ENCODE measurements at regions not wholly inside any gene's neighbourhood (a gene's known extent, or its start where the extent isn't known, plus 50 kb on each side); places are given as distances from the start of the nearest gene placed in this dataset.

- ATAC-seq (no peak), DNase-seq (ENCODE audit: low read depth, low spot score) (no peak)
- POLR2A ChIA-PET: no interaction called here
Measured at GRCh38 chr9:29160763-29161353, 1587.6 kb upstream of the C9orf72 start.

GRCh38 chr9:29174136-29174535 lies 1600.9 kb upstream of the C9orf72 start:
- intact Hi-C loops (cut with micrococcal nuclease; ENCODE audit: unreplicated experiment) (no loop called here), in situ Hi-C loops (cut with HindIII; ENCODE audit: low pct_unique_long_range_greater_than_20kb, low sequenced_read_pairs) (no loop called here)
- no peak for ATAC-seq
- H3K4me3 ChIP-seq (ENCODE audit: low read depth in 2 of 2, low read length in 2 of 2): no peak overlapping the region
- no peaks in the 10 kb centered on the region for H3K4me1 ChIP-seq (ENCODE audit: control insufficient read depth, insufficient read depth, low read length)
- H3K27ac ChIP-seq (ENCODE audit: low read length): no peak overlapping the region
- no peaks in the 10 kb centered on the region for H3K36me3 ChIP-seq (ENCODE audit: control insufficient read depth, insufficient read depth, low read length)
- H3K27me3 ChIP-seq (ENCODE audit: control insufficient read depth, insufficient read depth, low read length): no peaks in the 10 kb centered on the region
- ChIA-PET POLR2A (no interaction called here), CTCF (no interaction called here)
- no peak for DNase-seq (ENCODE audit: low read depth, low spot score)
- no TSS peak for BruUV-seq (replicated peaks)
- H3K9me3 ChIP-seq (ENCODE audit: control insufficient read depth, insufficient read depth, low read depth, low read length): no peaks in the 10 kb centered on the region
- TF ChIP-seq POLR2AphosphoS5 (IDR thresholded peaks at IDR 0.05; ENCODE audit: low read depth, low read length) (no peak), SIN3A (IDR thresholded peaks at IDR 0.05; ENCODE audit: borderline replicate concordance, insufficient read depth, low read depth, low read length) (no peak), TCF7L2 (IDR thresholded peaks at IDR 0.05; ENCODE audit: low read depth, low read length) (no peak), REST (IDR thresholded peaks at IDR 0.05; ENCODE audit: insufficient read depth in 1 of 2, low read depth in 2 of 2, low read length in 1 of 2) (no peak), CTCF (IDR thresholded peaks at IDR 0.05) (no peak)

More at GRCh38 chr9:29160763-29161353, 1587.6 kb upstream of the C9orf72 start:
- Histone ChIP-seq H3K36me3 (ENCODE audit: control insufficient read depth, insufficient read depth, low read length) (no peaks in the 10 kb centered on the region), H3K27ac (ENCODE audit: low read length) (no peak overlapping the region), H3K9me3 (ENCODE audit: control insufficient read depth, insufficient read depth, low read depth, low read length) (no peaks in the 10 kb centered on the region), H3K4me1 (ENCODE audit: control insufficient read depth, insufficient read depth, low read length) (no peaks in the 10 kb centered on the region), H3K4me3 (ENCODE audit: low read depth in 2 of 2, low read length in 2 of 2) (no peak overlapping the region), H3K27me3 (ENCODE audit: control insufficient read depth, insufficient read depth, low read length) (no peaks in the 10 kb centered on the region)
- intact Hi-C loops (cut with micrococcal nuclease; ENCODE audit: unreplicated experiment): loop anchor here (10.0 kb wide), 1 partner anchor 56 kb away; no protein-coding TSS in a partner anchor
- no peak for TF ChIP-seq REST (IDR thresholded peaks at IDR 0.05; ENCODE audit: insufficient read depth in 1 of 2, low read depth in 2 of 2, low read length in 1 of 2)
- TF ChIP-seq CTCF (IDR thresholded peaks at IDR 0.05): no peak
- TF ChIP-seq TCF7L2 (IDR thresholded peaks at IDR 0.05; ENCODE audit: low read depth, low read length): no peak
- no peak for TF ChIP-seq SIN3A (IDR thresholded peaks at IDR 0.05; ENCODE audit: borderline replicate concordance, insufficient read depth, low read depth, low read length)
- TF ChIP-seq POLR2AphosphoS5 (IDR thresholded peaks at IDR 0.05; ENCODE audit: low read depth, low read length): no peak
- CTCF ChIA-PET: no interaction called here
- BruUV-seq (replicated peaks): no TSS peak
- in situ Hi-C loops (cut with HindIII; ENCODE audit: low pct_unique_long_range_greater_than_20kb, low sequenced_read_pairs): no loop called here
